GM12878 (cell line): ENCODE measurements at regions not wholly inside any gene's neighbourhood (a gene's known extent, or its start where the extent isn't known, plus 50 kb on each side); places are given as distances from the start of the nearest gene placed in this dataset.

ENCODE experiments used
- ATAC-seq: fragments of 200-7000 bp; cut with Tn5 transposase; 3 replicates; pipeline ENCODE4 v1.9.1; 2020; ENCODE audit warnings: mild to moderate bottlenecking, moderate library complexity
- BruUV-seq: library from RNA; stranded (reverse); fragments of 400-500 nt; replicated peaks from 2 replicates; lab custom pipeline; 2021; lab: Mats Ljungman, UMichigan
- CTCF ChIA-PET: fragments of 300-600 bp; sonication (Branson Sonifier 250); formaldehyde crosslinking; extraction: SDS; loops from one replicate; lab custom pipeline; 2021; ENCODE audit warnings: inconsistent platforms; lab: Yijun Ruan, JAX
- POLR2A ChIA-PET: fragments of 350-600 bp; formaldehyde crosslinking; extraction: SDS; loops from one replicate; lab custom pipeline; 2021; ENCODE audit warnings: inconsistent platforms; lab: Charles Lee
- RAD21 ChIA-PET: fragments of 300-600 bp; sonication (Branson Sonifier 250); formaldehyde crosslinking; loops from one replicate; lab custom pipeline; 2023; ENCODE audit warnings: antibody characterized with exemption; ENCODE audit not compliant: unreplicated experiment; lab: Charles Lee
- SMC1A ChIA-PET: fragments of 300-600 bp; sonication (Branson Sonifier 250); formaldehyde crosslinking; loops from one replicate; lab custom pipeline; 2023; ENCODE audit not compliant: unreplicated experiment, uncharacterized antibody; lab: Charles Lee
- DNase-seq: peaks from one replicate; pipeline ENCODE4 v3.0.0-alpha.2; 2011; ENCODE audit warnings: low read depth, low spot score
- FAIRE-seq: peaks from 3 replicates; lab custom pipeline; 2011; peaks lifted over from hg19 to GRCh38; lab: Jason Lieb, UNC
- H2AFZ ChIP-seq: 2 replicates; pipeline ENCODE4 v1.6.0; 2011; ENCODE audit warnings: low read depth, low read length, control low read depth; ENCODE audit not compliant: control insufficient read depth
- H3K27ac ChIP-seq: 2 replicates; pipeline ENCODE4 v1.5.1; 2011; ENCODE audit warnings: control low read depth; ENCODE audit not compliant: control insufficient read depth, insufficient read depth
- H3K27me3 ChIP-seq, 2 experiments: replicated peaks in 1 of 2; 2 replicates each; pipeline versions ENCODE4 v1.6.0 to v1.6.1; 2011; ENCODE audit warnings: low read length in 1 of 2; ENCODE audit not compliant: control insufficient read depth in 2 of 2, insufficient read depth in 2 of 2
- H3K36me3 ChIP-seq, 2 experiments: 2 replicates each; pipeline ENCODE4 v1.5.1; 2011; ENCODE audit warnings: low read length in 1 of 2; ENCODE audit not compliant: control insufficient read depth in 2 of 2, insufficient read depth in 2 of 2
- H3K4me1 ChIP-seq: 2 replicates; pipeline ENCODE4 v1.6.1; 2011; ENCODE audit warnings: mild to moderate bottlenecking, low read length, moderate library complexity, mixed read lengths; ENCODE audit not compliant: control insufficient read depth, insufficient read depth
- H3K4me2 ChIP-seq: 2 replicates; pipeline ENCODE4 v1.6.0; 2011; ENCODE audit warnings: control low read depth; ENCODE audit not compliant: control insufficient read depth, insufficient read depth
- H3K4me3 ChIP-seq: fragments of 200-600 bp; sonication (generic); 2 replicates; pipeline ENCODE4 v1.5.1; 2016
- H3K79me2 ChIP-seq: 2 replicates; pipeline ENCODE4 v1.6.0; 2011; ENCODE audit warnings: low read length; ENCODE audit not compliant: control insufficient read depth, insufficient read depth
- H3K9ac ChIP-seq: 2 replicates; pipeline ENCODE4 v1.8.0; 2011; ENCODE audit warnings: low read length, control low read depth, mixed read lengths; ENCODE audit not compliant: control insufficient read depth, insufficient read depth
- H3K9me3 ChIP-seq: replicated peaks from 3 replicates; pipeline ENCODE4 v1.5.1; 2011; ENCODE audit warnings: mild to moderate bottlenecking, low read length; ENCODE audit not compliant: control insufficient read depth, insufficient read depth
- H4K20me1 ChIP-seq: 2 replicates; pipeline ENCODE4 v1.6.0; 2011; ENCODE audit not compliant: control insufficient read depth, insufficient read depth
- CBX3 ChIP-seq: fragments of 200-600 bp; sonication (generic); IDR thresholded peaks from 2 replicates; pipeline ENCODE4 v1.6.1; 2016; ENCODE audit warnings: low read depth, borderline replicate concordance
- EGR1 ChIP-seq, 2 experiments: IDR thresholded peaks; 1 replicate in 1 of 2; 2 replicates in 1 of 2; pipeline ENCODE4 v1.6.1; 2011 to 2012; ENCODE audit warnings: low read depth in 2 of 2, low read length in 2 of 2, borderline replicate concordance in 1 of 2, mild to moderate bottlenecking in 1 of 2, moderate library complexity in 1 of 2
- HDAC6 ChIP-seq: fragments of 200-600 bp; sonication (generic); IDR thresholded peaks from one replicate; pipeline ENCODE4 v1.8.0; 2017; ENCODE audit warnings: antibody characterized with exemption; ENCODE audit not compliant: unreplicated experiment
- MEF2A ChIP-seq: IDR thresholded peaks from 2 replicates; pipeline ENCODE4 v1.6.1; 2011; ENCODE audit warnings: low read depth, mild to moderate bottlenecking, low read length, moderate library complexity; ENCODE audit not compliant: insufficient read depth
- MTA3 ChIP-seq: IDR thresholded peaks from 2 replicates; pipeline ENCODE4 v1.6.1; 2012; ENCODE audit warnings: low read length, inconsistent platforms, borderline replicate concordance
- SPI1 ChIP-seq: IDR thresholded peaks from 2 replicates; pipeline ENCODE4 v1.6.1; 2011; ENCODE audit warnings: low read depth, mild to moderate bottlenecking, low read length, moderate library complexity, borderline replicate concordance; ENCODE audit not compliant: insufficient read depth
- SRF ChIP-seq, 2 experiments: IDR thresholded peaks; 2 replicates each; pipeline ENCODE4 v1.6.1; 2011; ENCODE audit warnings: low read depth in 2 of 2, low read length in 2 of 2, mild to moderate bottlenecking in 1 of 2, moderate library complexity in 1 of 2
- ZNF24 ChIP-seq: fragments of 450-650 bp; IDR thresholded peaks from 2 replicates; pipeline ENCODE4 v1.6.1; 2017; ENCODE audit warnings: antibody characterized with exemption, mild to moderate bottlenecking
- WGBS: methylation state at CpG from one replicate; pipeline ENCODE4 v1.1.6; 2016; ENCODE audit warnings: low lambda C conversion rate; ENCODE audit not compliant: insufficient replicate concordance, insufficient coverage; ENCODE audit errors: missing lambda C conversion rate; 5-methylcytosine and 5-hydroxymethylcytosine counted together
- in situ Hi-C: fragments of 300-500 bp; cut with MboI; formaldehyde crosslinking; loops from 9 replicates; pipeline ENCODE4 v1.14.3; 2018; ENCODE audit warnings: mixed read lengths
- intact Hi-C: fragments of 100-400 bp; cut with micrococcal nuclease; formaldehyde crosslinking; loops from one replicate; pipeline ENCODE4 v1.14.2; 2022; ENCODE audit not compliant: unreplicated experiment
- TF ChIP-seq, protein P1 (sequence below): IDR thresholded peaks from 2 replicates; pipeline ENCODE4 v1.6.1; 2012; ENCODE audit warnings: mild to moderate bottlenecking, low read depth, low read length
- TF ChIP-seq, protein P2 (sequence below): IDR thresholded peaks from 2 replicates; pipeline ENCODE4 v1.6.1; 2012; ENCODE audit warnings: low read depth, low read length, improper control_type of control experiment
- TF ChIP-seq, protein P3 (sequence below): IDR thresholded peaks from 2 replicates; pipeline ENCODE4 v1.6.1; 2012; ENCODE audit warnings: improper control_type of control experiment, low read depth, low read length; ENCODE audit not compliant: insufficient replicate concordance

DNA sequence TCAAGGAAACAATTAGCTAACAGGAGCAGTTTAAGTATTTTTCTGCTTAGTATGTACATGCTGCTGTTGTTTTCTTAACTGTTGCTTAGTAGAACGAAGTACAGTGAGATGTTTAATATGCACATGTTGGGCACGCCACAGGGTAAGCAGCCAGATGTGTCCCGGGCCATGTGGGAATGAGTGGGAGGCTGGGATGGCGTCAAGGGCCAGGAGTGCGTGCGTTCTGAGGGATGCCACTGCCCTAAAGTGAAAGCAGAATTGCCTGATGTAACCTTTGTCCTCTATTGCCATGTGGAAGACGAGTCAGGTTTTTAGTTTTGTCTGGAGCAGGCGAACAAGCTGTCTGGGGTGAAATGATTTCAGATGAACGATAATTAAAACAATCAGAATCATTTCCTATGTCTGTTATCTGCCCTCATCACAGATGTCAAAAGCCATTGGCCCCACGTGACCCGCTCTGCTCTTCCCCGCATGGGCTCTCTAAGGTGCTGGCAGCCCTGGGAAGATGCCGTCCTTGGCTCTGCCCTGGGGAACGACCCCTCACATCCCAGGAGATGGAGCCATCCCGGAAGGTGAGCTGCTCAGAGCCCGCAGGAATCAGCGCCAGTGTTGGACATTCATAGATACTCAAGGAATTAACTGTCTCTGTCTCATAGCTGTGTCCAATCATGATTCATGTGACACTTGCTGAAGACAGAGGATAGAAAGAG, 356.6 kb upstream of the IRX4 start:
- no peaks in the 10 kb centered on the region for H4K20me1 ChIP-seq
- DNase-seq (no peak), ATAC-seq (no peak), FAIRE-seq (no peak)
- POLR2A ChIA-PET = no interaction called here
- SMC1A ChIA-PET = no interaction called here
- CTCF ChIA-PET = no interaction called here
- RAD21 ChIA-PET = no interaction called here
- no TSS peak for BruUV-seq
- no peaks in the 10 kb centered on the region for H3K36me3 ChIP-seq
- H3K9ac ChIP-seq = no peak overlapping the region
- WGBS = 23% methylated on average over 17 of the region's 17 CpGs
- no peak overlapping the region for H3K4me2 ChIP-seq
- intact Hi-C loops = no loop called here
- H3K27ac ChIP-seq = no peak overlapping the region
- H3K4me3 ChIP-seq = no peak overlapping the region
- in situ Hi-C loops = no loop called here
- H3K27me3 ChIP-seq = no peaks in the 10 kb centered on the region
- H3K79me2 ChIP-seq = no peaks in the 10 kb centered on the region
- no peak overlapping the region for H2AFZ ChIP-seq
- H3K9me3 ChIP-seq = no peaks in the 10 kb centered on the region
- TF ChIP-seq, protein P1, sequence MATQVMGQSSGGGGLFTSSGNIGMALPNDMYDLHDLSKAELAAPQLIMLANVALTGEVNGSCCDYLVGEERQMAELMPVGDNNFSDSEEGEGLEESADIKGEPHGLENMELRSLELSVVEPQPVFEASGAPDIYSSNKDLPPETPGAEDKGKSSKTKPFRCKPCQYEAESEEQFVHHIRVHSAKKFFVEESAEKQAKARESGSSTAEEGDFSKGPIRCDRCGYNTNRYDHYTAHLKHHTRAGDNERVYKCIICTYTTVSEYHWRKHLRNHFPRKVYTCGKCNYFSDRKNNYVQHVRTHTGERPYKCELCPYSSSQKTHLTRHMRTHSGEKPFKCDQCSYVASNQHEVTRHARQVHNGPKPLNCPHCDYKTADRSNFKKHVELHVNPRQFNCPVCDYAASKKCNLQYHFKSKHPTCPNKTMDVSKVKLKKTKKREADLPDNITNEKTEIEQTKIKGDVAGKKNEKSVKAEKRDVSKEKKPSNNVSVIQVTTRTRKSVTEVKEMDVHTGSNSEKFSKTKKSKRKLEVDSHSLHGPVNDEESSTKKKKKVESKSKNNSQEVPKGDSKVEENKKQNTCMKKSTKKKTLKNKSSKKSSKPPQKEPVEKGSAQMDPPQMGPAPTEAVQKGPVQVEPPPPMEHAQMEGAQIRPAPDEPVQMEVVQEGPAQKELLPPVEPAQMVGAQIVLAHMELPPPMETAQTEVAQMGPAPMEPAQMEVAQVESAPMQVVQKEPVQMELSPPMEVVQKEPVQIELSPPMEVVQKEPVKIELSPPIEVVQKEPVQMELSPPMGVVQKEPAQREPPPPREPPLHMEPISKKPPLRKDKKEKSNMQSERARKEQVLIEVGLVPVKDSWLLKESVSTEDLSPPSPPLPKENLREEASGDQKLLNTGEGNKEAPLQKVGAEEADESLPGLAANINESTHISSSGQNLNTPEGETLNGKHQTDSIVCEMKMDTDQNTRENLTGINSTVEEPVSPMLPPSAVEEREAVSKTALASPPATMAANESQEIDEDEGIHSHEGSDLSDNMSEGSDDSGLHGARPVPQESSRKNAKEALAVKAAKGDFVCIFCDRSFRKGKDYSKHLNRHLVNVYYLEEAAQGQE = no peak
- no peak for TF ChIP-seq CBX3
- TF ChIP-seq, protein P2, sequence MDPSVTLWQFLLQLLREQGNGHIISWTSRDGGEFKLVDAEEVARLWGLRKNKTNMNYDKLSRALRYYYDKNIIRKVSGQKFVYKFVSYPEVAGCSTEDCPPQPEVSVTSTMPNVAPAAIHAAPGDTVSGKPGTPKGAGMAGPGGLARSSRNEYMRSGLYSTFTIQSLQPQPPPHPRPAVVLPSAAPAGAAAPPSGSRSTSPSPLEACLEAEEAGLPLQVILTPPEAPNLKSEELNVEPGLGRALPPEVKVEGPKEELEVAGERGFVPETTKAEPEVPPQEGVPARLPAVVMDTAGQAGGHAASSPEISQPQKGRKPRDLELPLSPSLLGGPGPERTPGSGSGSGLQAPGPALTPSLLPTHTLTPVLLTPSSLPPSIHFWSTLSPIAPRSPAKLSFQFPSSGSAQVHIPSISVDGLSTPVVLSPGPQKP = no peak
- TF ChIP-seq SRF (IDR thresholded peaks at IDR 0.05; ENCODE audit: low read depth in 2 of 2, low read length in 2 of 2) = no peak
- TF ChIP-seq ZNF24 = no peak
- TF ChIP-seq SPI1 = no peak
- no peak for TF ChIP-seq EGR1 (IDR thresholded peaks at IDR 0.05; ENCODE audit: borderline replicate concordance in 1 of 2, low read depth in 2 of 2, low read length in 2 of 2)
- no peak for TF ChIP-seq MEF2A
- TF ChIP-seq MTA3 = no peak
- TF ChIP-seq, protein P3, sequence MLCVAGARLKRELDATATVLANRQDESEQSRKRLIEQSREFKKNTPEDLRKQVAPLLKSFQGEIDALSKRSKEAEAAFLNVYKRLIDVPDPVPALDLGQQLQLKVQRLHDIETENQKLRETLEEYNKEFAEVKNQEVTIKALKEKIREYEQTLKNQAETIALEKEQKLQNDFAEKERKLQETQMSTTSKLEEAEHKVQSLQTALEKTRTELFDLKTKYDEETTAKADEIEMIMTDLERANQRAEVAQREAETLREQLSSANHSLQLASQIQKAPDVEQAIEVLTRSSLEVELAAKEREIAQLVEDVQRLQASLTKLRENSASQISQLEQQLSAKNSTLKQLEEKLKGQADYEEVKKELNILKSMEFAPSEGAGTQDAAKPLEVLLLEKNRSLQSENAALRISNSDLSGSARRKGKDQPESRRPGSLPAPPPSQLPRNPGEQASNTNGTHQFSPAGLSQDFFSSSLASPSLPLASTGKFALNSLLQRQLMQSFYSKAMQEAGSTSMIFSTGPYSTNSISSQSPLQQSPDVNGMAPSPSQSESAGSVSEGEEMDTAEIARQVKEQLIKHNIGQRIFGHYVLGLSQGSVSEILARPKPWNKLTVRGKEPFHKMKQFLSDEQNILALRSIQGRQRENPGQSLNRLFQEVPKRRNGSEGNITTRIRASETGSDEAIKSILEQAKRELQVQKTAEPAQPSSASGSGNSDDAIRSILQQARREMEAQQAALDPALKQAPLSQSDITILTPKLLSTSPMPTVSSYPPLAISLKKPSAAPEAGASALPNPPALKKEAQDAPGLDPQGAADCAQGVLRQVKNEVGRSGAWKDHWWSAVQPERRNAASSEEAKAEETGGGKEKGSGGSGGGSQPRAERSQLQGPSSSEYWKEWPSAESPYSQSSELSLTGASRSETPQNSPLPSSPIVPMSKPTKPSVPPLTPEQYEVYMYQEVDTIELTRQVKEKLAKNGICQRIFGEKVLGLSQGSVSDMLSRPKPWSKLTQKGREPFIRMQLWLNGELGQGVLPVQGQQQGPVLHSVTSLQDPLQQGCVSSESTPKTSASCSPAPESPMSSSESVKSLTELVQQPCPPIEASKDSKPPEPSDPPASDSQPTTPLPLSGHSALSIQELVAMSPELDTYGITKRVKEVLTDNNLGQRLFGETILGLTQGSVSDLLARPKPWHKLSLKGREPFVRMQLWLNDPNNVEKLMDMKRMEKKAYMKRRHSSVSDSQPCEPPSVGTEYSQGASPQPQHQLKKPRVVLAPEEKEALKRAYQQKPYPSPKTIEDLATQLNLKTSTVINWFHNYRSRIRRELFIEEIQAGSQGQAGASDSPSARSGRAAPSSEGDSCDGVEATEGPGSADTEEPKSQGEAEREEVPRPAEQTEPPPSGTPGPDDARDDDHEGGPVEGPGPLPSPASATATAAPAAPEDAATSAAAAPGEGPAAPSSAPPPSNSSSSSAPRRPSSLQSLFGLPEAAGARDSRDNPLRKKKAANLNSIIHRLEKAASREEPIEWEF = no peak
- TF ChIP-seq HDAC6 = no peak
- H3K4me1 ChIP-seq = no peaks in the 10 kb centered on the region
